Activated CD4-positive, alpha-beta T cell treated with anti-CD3 and anti-CD28 coated beads for 36 hours (primary cell): ENCODE measurements at regions not wholly inside any gene's neighbourhood (a gene's known extent, or its start where the extent isn't known, plus 50 kb on each side); places are given as distances from the start of the nearest gene placed in this dataset.

ENCODE experiments used
- ATAC-seq: fragments of 200-7000 bp; cut with Tn5 transposase; one replicate; pipeline ENCODE4 v1.10.0; 2021; ENCODE audit warnings: mild to moderate bottlenecking, moderate library complexity
- CTCF ChIA-PET: fragments of 350-600 bp; sonication (Branson Sonifier 250); formaldehyde crosslinking; loops from one replicate; lab custom pipeline; 2021; ENCODE audit warnings: antibody characterized with exemption; lab: Charles Lee
- POLR2A ChIA-PET: fragments of 350-600 bp; sonication (Branson Sonifier 250); formaldehyde crosslinking; loops from one replicate; lab custom pipeline; 2021; ENCODE audit warnings: antibody characterized with exemption, inconsistent platforms; lab: Charles Lee
- DNase-seq: peaks from one replicate; pipeline ENCODE4 v3.0.0-alpha.2; 2020
- H3K27ac Mint-ChIP-seq: one replicate; pipeline ENCODE4 v1.8.0; 2021; ENCODE audit warnings: mixed read lengths
- H3K27me3 Mint-ChIP-seq: one replicate; pipeline ENCODE4 v1.8.0; 2021; ENCODE audit warnings: mixed read lengths
- H3K36me3 Mint-ChIP-seq: one replicate; pipeline ENCODE4 v1.8.0; 2021; ENCODE audit warnings: low read depth, mixed read lengths
- H3K4me1 Mint-ChIP-seq: one replicate; pipeline ENCODE4 v1.8.0; 2021; ENCODE audit warnings: mixed read lengths
- H3K4me3 Mint-ChIP-seq: one replicate; pipeline ENCODE4 v1.8.0; 2021; ENCODE audit warnings: mild to moderate bottlenecking, moderate library complexity, mixed read lengths
- H3K9me3 Mint-ChIP-seq: one replicate; pipeline ENCODE4 v1.8.0; 2021; ENCODE audit warnings: low read depth, mixed read lengths
- intact Hi-C, 2 experiments: fragments of 100-400 bp; cut with DNase I in 1 of 2; cut with micrococcal nuclease in 1 of 2; formaldehyde crosslinking; loops; one replicate each; pipeline versions ENCODE4 v1.14.2 to v1.15.1; 2022 to 2024; cut with DNase I, micrococcal nuclease

- ATAC-seq (no peak), DNase-seq (no peak)
- Mint-ChIP-seq H3K4me1 (no peaks in the 10 kb centered on the region), H3K27ac (no peak overlapping the region), H3K9me3 (no peaks in the 10 kb centered on the region), H3K27me3 (peaks cover 6% of the 10 kb centered on the region), H3K4me3 (no peak overlapping the region), H3K36me3 (no peaks in the 10 kb centered on the region)
- intact Hi-C loops = no loop called here
- ChIA-PET POLR2A (no interaction called here), CTCF (no interaction called here)
Observed at GRCh38 chr4:24743927-24744326, 51.4 kb upstream of the SOD3 start.

GRCh38 chr4:24745172-24745895, 50.0 kb upstream of the SOD3 start:
- no peaks in the 10 kb centered on the region for H3K36me3 Mint-ChIP-seq
- ChIA-PET POLR2A (no interaction called here), CTCF (interaction anchor here (0.6 kb wide), 1 partner anchor 274 kb away, joined by 3 read pairs; no protein-coding TSS in a partner anchor)
- DNase-seq (no peak), ATAC-seq (no peak)
- H3K27ac Mint-ChIP-seq = no peak overlapping the region
- no peaks in the 10 kb centered on the region for H3K9me3 Mint-ChIP-seq
- H3K27me3 Mint-ChIP-seq = peaks cover 6% of the 10 kb centered on the region
- H3K4me1 Mint-ChIP-seq = no peaks in the 10 kb centered on the region
- intact Hi-C loops = no loop called here
- no peak overlapping the region for H3K4me3 Mint-ChIP-seq
